Embryonic facial prominence (tissue), 1 donor: ENCODE measurements at regions not wholly inside any gene's neighbourhood (a gene's known extent, or its start where the extent isn't known, plus 50 kb on each side); places are given as distances from the start of the nearest gene placed in this dataset.
"Not testable (repeated sequence)": the region's sequence is repeated elsewhere in the genome, so short reads cannot be mapped to it uniquely, and the experiment has no call there.

Experiments used
- DNase-seq: peaks from one replicate; pipeline ENCODE4 v3.0.0-alpha.2; 2016; ENCODE audit errors: extremely low spot score

- no peak for DNase-seq
Measured at GRCh38 chr6:8939615-8940014, 504.3 kb upstream of the SLC35B3 start.

DNA sequence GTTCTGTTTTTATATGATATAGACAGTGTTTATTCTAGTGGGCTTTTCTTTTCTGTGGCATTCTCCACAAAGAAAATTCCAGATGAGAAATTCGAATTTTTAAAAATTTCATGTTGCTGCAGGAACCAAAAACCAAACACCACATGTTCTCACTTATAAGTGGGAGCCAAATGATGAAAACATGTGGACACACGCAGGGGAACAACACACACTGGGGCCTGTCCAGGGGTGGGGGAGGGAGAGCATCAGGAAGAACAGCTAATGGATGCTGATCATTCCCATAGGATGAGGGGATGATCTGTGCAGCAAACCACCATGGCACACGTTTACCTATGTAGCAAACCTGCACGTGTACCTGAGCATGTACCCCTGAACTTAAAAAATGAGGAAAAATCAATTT lies 499.0 kb upstream of the SLC35B3 start:
- no peak for DNase-seq

GRCh38 chr6:8930009-8930408 lies 494.7 kb upstream of the SLC35B3 start:
- DNase-seq: no peak

DNA sequence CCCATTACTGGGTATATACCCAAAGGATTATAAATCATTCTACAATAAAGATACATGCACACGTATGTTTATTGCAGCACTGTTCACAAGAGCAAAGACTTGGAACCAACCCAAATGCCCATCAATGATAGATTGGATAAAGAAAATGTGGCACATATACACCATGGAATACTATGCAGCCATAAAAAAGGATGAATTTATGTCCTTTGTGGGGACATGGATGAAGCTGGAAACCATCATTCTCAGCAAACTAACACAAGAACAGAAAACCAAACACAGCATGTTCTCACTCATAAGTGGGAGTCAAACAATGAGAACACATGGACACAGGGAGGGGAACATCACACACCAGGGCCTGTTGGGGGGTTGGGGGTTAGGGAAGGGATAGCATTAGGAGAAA lies 484.9 kb upstream of the SLC35B3 start:
- not testable (repeated sequence) for DNase-seq

DNA sequence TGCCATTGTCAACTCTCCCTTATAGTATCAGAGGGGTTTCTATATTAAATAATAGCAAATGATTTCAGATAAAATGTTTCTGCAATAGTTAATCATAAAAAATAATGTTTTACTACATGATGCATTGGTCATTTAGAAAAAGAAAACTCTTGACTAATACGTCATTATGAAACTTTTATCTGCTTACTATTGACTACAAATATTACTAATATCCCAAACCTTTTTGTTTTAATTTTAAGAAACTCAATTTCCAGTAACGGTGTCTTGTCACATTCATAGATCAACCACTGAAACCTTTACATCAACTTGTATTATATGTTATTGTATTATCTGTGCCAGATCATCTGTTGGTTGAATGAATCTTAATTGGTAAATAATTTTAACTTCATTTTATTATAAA lies 482.9 kb upstream of the SLC35B3 start:
- DNase-seq: no peak

DNA sequence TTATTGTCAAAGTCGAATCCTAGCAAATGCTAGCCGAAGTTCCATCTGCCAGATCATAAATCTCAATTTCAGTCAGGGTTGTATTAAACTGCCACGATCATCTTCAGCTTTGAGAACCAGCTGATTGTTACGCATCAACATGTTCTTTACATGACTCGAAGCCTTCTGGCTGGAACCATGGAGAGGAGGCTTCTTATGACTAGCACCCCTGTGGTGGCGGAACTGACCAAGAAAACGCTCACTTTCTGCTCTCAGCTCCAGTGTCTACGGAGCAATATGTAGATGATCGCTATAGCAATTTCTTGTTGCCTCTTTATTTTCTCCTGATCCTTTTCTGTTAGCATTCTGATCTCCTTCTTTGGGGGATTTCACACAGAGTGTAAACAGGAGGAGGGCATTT lies 479.4 kb upstream of the SLC35B3 start:
- no peak for DNase-seq

GRCh38 chr6:8908638-8909037 lies 473.3 kb upstream of the SLC35B3 start:
- no peak for DNase-seq

DNA sequence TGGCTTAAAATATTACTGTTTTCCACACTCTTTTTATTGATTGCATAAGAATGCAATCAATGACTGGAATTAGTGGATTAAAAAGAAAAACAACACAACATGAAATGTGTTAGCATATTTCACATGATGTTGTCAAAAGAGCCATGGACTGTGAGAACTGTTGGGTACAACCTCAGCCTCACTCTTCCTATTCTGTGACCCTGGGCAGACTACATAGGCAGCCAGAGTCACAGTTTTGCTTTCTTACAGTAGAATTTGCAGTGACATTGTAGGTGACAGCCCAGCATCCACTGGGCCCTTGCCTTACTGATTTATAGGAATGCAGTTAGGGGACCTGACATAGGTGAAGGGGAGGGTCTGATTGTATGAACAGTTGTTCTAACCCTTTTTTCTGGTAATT lies 471.4 kb upstream of the SLC35B3 start:
- no peak for DNase-seq

GRCh38 chr6:8905757-8906156 lies 470.4 kb upstream of the SLC35B3 start:
- no peak for DNase-seq

DNA sequence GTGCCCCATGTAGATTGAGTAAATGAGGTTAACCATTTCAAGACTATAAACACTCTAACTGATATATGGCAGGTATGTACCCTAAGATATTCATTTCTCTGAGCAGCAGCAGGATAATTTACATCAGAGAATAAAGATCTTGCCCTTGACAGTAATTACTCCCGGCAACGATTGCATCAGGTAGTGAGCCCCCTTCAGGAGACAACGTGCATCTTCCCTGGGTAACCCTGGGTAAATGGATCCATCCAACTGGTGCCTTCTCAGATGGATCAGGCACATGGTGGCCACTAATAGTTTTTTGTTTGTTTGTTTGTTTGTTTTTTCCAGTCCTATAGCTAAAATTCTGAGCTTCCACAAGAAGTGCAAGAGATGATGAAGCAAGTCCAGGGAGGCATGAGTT lies 469.4 kb upstream of the SLC35B3 start:
- DNase-seq: no peak

DNA sequence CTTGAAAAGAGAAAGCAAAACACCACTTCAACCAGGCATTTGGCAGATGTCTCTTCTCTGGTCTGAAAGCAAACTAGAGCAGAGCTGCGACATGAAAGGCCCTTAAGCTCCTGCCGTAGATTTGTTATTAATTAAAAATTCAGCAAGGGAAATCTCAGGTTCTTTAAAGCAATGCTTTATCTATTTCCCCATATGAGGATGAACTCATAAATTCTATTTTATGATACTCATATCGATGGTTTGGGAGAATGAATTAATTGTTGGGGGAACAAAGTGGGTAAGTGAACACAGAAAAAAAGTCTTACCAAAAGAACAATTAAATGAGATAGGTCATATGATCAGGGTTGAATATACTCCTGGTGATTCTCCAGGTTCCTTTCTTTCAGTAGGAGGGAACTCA lies 464.7 kb upstream of the SLC35B3 start:
- DNase-seq: no peak

GRCh38 chr6:8889514-8889913 lies 454.2 kb upstream of the SLC35B3 start:
- no peak for DNase-seq

DNA sequence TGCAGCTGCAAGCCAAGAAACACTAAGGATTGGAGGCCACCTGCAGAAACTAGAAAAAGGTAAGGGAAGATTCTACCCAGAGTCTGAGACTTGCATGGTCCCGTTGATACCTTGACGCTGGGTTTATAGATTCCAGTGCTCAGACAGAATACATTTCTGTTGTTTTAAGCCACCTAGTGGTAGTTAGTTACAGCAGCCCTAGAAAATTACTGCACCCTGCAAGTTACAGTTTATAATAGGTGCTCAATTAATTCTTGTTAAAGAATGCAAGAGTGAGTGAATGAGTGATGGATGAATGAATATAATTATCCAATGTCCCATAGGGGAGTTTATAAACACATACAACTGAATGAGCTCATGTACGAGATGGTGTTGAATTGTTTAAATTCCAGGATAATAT lies 453.1 kb upstream of the SLC35B3 start:
- DNase-seq: no peak

GRCh38 chr6:8881663-8882062 lies 446.3 kb upstream of the SLC35B3 start:
- DNase-seq: no peak

GRCh38 chr6:8879334-8879733 lies 444.0 kb upstream of the SLC35B3 start:
- DNase-seq: no peak

DNA sequence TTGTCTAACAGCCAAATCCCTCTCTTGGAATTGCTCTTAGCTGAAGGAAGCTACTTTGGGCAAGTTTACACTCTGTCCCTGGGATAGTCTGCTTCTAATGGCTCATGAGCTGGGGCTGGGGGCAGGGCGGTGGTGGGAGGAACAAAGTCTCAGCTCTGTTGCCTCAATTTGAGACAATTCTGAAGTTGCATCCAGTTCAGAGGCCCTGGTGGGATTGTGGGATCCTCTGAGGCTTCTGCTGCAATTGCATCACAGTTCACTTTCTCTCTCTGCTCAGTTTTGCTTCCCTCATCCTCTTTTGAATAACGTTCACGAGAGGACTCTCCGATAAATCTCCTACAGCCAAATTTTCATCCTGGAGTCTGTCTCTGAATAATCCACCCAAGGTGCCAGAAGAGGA lies 440.6 kb upstream of the SLC35B3 start:
- no peak for DNase-seq

GRCh38 chr6:8872589-8872988 lies 437.2 kb upstream of the SLC35B3 start:
- no peak for DNase-seq

GRCh38 chr6:8865451-8865850 lies 430.1 kb upstream of the SLC35B3 start:
- no peak for DNase-seq

- no peak for DNase-seq
Measured at GRCh38 chr6:8860671-8861070, 425.3 kb upstream of the SLC35B3 start.

DNA sequence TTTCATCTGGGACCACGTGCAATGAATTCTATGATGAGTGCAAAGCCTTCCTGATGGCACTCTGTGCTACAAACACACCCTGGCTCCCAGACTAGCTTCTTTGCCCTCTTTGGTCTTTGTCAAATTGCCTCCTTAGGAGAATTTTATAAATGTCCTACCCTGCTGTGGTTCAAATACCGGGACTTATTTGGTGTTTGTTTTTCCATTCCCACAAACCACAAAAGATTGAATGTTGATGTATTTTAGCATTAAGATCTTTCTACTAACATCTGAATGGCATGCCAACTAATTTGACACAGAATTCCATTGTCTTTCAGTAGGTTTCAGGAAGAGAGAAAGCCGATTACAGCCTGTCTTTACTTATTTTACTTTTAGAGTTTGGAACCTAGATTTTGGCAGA lies 424.2 kb upstream of the SLC35B3 start:
- DNase-seq: no peak

DNA sequence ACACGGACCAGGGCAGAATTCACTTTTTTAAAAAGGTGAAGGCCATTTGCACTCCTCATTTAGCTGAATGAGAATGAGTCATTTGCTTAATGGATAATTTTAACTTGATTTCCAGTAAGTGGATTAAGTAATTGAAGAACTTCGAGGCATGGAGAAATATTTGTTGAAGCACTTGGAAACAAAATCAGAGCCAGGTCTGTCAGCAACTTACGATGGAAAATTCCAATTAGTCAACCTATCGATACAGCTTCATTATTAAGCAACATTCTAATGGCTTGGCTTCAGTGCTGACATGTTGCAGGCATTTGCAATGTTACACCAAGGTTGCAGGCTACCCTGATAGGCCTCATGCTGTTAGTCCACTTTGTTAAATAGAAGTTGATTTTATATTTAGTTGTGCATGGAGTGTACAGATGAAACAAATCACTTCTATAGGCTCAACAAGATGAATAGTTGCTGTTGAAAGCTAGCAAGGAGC lies 423.5 kb upstream of the SLC35B3 start:
- DNase-seq: no peak

- no peak for DNase-seq
Measured at GRCh38 chr6:8857160-8857559, 421.8 kb upstream of the SLC35B3 start.

GRCh38 chr6:8855411-8855810 lies 420.1 kb upstream of the SLC35B3 start:
- no peak for DNase-seq

DNA sequence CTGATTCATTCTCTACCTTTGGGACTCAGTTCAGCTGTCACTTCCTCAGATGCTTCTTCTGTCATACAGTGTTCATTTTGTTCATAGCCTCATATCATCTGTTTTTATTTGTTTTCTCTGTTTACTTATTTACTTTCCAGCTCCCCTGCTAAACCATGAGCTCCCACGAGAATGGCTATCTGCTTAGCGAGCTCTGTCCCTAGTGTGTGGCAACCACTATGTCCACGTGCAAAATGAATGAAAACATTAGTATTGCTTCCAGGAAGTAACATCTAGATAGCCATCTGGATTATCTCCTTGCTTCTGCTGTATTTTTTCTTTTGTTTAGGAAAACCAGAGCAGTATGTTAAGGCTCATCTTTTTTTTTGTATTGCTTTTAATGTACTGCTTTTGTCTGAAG lies 417.0 kb upstream of the SLC35B3 start:
- no peak for DNase-seq

DNA sequence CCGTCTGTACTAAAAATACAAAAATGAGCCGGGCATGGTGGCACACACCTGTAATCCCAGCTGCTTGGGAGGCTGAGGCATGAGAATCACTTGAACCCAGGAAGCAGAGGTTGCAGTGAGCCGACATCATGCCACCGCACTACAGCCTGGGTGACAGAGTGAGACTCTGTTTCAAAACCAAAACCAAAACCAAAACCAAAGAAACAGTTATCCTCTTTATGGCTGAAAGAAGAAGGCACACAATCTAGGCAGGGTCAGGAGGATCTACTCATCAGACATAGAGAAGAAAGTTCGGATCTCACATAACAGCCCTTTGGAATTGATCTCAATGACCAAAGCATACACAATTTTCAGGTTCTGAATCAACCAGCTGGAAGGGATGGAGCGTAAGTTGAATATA lies 411.3 kb upstream of the SLC35B3 start:
- DNase-seq: not testable (repeated sequence)
